Superior temporal gyrus (tissue), 1 donor: ENCODE measurements at regions not wholly inside any gene's neighbourhood (a gene's known extent, or its start where the extent isn't known, plus 50 kb on each side); places are given as distances from the start of the nearest gene placed in this dataset.
"Not testable (repeated sequence)": the region's sequence is repeated elsewhere in the genome, so short reads cannot be mapped to it uniquely, and the experiment has no call there.

ENCODE experiments used
- DNase-seq: peaks from one replicate; pipeline ENCODE4 v3.0.0-alpha.2; 2016; ENCODE audit errors: extremely low spot score

DNA sequence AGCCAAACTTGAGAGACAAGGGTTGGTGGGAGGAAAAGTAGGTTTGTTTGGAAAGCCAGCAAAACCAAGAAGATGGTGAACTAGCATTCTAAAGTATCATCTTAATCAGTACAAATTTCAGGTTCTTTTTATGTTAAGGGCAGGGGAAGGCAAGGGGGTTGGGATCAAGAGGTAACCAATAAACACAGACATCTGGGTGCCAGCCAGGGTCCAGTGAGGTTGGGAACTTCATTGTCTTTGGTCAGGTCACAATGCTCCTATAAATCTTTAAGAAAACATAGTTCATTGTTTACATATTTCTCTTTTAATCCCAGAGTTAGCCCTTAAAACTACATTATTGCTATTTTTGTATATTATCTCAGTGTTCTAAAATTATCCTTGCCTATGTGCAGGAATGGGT lies 126.2 kb upstream of the NR5A2 start:
- no peak for DNase-seq

GRCh38 chr1:199907361-199907760 lies 120.1 kb upstream of the NR5A2 start:
- DNase-seq, result no peak

DNA sequence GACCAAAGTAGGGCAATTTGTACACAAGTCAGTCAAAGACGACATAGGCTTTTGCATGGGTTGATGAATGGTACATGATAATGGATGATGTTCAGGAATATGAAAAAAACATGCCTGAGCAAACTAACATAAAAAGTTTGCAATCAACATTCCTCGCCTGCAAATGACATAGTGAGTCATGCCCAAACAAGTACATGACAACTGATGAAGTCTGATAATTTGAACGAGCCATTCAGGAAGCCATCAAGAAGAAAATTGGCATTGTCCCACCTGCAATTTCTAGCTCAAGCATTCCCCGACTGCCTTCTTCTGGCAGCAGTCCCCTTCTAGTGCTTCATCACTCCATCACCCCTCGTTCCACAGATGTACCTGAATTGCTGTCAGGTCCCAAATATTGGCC lies 118.4 kb upstream of the NR5A2 start:
- DNase-seq, result no peak

DNA sequence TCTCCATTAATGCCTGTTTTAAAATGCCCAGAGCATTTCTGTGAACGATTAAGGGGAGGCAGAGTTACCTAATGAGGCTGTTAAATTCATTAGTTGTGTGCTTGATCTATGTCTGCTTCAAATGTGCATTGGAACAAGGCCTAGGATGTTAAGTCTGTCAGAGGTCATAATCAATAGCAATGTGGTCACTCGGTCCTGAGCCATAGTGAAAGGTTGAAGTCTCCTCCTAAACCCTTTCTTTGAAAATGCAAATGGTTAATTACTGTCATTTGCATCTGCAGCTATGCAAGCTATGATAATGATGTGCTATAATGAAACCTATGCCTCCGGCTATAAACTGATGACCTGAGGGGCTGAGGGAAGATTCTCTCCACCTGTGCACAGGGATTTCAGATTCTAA lies 114.2 kb upstream of the NR5A2 start:
- DNase-seq, result no peak

GRCh38 chr1:199914546-199914945 lies 113.0 kb upstream of the NR5A2 start:
- no peak for DNase-seq

DNA sequence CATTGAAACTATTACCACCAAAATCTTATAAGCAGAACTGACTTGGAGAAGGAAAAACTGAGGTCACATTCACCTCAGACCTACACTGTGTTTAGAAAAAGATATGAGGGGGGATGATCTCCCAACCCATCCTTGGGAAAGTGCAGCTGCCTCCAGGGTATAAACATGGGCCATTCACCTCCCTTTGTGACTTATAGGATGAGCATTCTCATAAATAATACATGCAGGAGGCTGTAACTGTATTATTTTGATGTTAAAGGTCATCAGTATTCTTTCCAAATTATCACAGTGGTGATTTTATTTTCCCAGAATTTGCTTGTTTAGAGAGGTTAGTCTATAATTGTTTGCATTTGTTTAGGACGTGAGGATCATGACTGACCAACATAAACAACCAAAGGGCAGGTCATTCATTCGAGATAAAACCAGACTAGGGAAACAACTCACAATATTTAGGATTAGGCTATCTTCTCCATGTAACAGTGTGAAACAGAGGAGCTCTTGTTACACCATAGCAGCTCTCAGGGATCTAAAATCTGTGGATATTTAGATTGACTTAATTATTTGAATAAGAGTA lies 109.2 kb upstream of the NR5A2 start:
- DNase-seq, result no peak

- DNase-seq, result no peak
Measured at GRCh38 chr1:199920635-199921034, 106.9 kb upstream of the NR5A2 start.

GRCh38 chr1:199929556-199929955 lies 98.0 kb upstream of the NR5A2 start:
- DNase-seq, result no peak

- not testable (repeated sequence) for DNase-seq
Measured at GRCh38 chr1:199930067-199930466, 97.4 kb upstream of the NR5A2 start.

DNA sequence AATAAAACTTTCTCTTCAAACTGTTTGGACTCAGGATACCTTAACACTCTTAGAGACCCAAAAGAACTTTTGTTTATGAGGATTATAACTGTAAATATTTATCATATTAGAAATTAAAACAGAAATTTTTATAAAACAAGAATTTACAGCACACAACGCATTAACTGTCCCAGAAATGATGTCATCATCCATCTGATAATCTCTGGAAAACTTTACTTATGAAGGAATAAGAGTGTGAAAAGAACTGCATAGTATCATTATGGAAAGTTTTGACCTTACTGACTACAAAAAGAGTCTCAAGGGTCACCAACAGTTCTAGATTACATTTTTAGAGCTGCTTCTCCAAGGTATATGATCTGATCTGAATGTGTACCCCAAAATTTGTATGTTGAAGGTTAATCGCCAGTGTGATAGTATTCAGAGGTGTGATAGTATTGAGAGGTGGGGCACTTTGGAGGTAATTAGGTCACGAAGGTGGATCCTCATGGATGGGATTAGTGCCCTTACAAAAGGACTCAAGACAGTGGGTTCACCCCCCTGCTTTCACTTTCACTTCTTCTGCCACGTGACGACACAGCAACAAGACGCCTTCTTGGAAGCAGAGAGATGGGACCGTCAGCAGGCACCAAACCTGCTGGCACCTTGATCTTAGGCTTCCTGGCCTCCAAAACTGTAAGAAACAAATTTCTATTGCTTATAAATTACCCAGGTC lies 95.7 kb upstream of the NR5A2 start:
- no peak for DNase-seq

- no peak for DNase-seq
Measured at GRCh38 chr1:199932462-199932861, 95.0 kb upstream of the NR5A2 start.

DNA sequence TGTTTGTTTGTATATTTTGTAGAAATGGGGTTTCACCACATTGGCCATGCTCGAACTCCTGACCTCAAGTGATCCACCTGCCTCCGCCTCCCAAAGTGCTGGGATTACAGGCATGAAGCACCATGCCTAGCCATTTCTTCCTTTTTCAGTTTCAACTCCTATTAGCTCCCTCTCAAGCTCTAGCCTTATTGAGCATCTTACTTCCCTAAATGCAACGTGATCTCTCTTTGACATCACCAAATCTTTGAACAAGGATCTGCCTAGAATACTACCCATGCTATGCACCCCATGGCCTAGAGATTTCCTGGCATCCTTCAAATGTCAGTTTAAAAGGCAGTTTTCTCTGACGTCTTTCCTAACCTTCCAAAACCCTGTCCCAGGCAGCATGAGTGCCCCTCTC lies 91.1 kb upstream of the NR5A2 start:
- DNase-seq, result no peak

DNA sequence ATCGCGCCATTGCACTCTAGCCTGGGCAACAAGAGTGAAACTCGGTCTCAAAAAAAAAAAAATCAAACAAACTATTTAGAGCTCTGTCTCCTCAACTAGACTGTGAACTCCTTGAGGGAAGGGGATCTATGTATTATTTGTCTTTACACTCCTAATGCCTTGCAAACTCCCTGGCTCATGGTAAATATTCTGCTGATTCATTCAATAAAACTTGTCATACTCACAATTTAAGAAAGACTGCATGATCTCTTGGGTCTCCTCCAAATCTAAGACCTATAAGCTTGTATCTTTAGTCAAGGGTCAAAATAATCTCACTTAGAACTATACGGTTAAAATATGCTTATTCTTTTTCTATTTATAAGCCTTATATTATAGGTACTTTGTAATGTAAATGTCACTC lies 90.3 kb upstream of the NR5A2 start:
- DNase-seq, result no peak

- DNase-seq, result no peak
Measured at GRCh38 chr1:199937661-199938060, 89.8 kb upstream of the NR5A2 start.

GRCh38 chr1:199944986-199945385 lies 82.5 kb upstream of the NR5A2 start:
- no peak for DNase-seq

DNA sequence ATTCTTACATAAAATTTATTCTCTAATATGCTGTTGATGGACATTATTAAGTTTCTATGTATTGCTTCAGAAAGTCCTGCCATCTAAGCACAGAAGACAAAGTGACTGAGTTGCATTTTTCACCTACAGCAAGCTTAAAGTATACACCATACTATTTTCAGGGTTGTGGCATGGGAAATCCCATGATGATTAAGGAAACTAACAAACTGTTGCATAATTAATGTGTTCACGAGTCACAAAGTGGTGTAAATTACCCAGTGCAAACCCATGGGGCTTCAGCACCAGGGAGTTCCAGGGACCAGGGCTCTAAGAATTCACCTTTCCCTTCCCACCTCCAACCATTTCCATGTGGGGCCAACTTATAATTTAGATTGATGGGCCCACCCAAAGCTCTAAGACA lies 81.9 kb upstream of the NR5A2 start:
- no peak for DNase-seq

DNA sequence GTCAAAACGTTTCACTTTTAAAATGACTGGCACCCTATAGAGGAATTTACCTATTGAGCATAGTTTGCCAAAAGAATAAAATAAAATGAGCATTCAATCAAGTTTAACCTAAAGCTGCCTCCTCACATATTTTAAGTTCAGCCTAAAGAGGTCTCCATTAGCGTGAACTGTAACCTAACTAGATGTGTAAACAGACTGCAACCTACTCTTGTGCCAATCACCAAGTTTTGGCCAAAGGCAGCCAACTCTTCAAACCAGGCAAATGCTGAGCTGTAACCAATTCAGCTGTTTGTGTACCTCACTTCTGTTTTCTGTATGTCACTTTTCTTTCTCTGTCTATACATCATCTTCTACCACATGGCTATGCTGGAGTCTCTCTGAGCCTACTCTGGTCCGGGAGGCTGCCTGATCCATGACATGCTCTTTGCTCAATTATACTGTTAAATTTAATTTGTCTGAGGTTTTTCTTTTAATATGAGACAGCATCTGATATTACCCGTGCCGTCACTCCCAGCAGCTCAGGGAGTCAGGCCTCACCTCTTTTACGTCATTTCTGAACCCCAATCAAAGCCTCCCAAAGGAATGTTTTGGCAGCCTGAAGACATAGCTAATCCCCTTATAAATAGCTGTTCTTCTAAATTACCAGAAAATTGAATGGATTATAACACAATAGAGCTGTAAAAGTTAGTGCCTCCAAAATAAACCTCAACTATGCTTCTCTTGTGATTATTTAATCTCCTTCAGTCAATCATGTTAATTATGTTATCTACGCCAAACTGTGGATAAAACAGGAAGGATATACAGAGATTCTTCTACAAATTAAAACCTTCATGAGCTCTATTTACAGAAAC lies 81.0 kb upstream of the NR5A2 start:
- no peak for DNase-seq

- DNase-seq, result no peak
Measured at GRCh38 chr1:199948587-199949280, 78.8 kb upstream of the NR5A2 start.

DNA sequence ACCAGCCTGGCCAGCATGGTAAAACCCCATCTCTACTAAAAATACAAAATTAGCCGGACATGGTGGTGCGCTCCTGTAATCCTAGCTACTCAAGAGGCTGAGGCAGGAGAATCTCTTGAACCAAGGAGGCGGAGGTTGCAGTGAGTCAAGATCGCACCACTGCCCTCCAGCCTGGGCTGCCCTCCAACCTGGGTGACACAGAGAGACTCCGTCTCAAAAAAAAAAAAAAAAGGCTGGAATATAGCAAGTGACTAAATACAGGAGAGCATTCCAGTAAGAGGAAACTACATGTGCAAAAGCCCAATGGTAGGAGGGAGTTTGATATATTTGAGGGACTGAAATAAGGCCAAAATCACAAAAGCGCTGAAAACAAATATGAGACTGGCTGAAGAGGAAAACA lies 76.5 kb upstream of the NR5A2 start:
- DNase-seq, result not testable (repeated sequence)

GRCh38 chr1:199953651-199954050 lies 73.9 kb upstream of the NR5A2 start:
- DNase-seq, result no peak

GRCh38 chr1:199954699-199955098 lies 72.8 kb upstream of the NR5A2 start:
- DNase-seq, result no peak

DNA sequence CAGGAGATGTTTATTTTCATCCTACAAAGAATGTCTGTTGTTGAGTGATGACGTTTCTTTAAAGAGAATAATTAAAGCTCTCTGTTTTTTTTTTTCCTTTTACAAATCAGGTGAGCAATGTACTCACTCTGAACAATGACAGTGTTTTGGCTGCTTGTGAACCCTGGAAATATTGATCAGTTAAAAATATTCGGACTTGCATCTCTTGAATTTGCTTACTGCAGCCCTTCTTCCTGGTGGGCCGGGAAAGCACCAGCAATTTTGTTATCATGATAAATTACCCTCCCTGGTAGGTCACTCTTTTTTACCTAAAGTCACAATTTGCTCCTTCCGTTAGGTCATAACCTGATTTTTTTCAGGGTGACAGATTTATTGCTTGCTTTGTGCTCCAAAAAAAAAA lies 72.3 kb upstream of the NR5A2 start:
- DNase-seq, result no peak
